IPS-NIHi11 (cell line): ENCODE measurements at regions not wholly inside any gene's neighbourhood (a gene's known extent, or its start where the extent isn't known, plus 50 kb on each side); places are given as distances from the start of the nearest gene placed in this dataset.
"Not testable (repeated sequence)": the region's sequence is repeated elsewhere in the genome, so short reads cannot be mapped to it uniquely, and the experiment has no call there.

Experiments used
- DNase-seq: peaks from one replicate; pipeline ENCODE4 v3.0.0; 2012; ENCODE audit warnings: mixed read lengths, low spot score

DNA sequence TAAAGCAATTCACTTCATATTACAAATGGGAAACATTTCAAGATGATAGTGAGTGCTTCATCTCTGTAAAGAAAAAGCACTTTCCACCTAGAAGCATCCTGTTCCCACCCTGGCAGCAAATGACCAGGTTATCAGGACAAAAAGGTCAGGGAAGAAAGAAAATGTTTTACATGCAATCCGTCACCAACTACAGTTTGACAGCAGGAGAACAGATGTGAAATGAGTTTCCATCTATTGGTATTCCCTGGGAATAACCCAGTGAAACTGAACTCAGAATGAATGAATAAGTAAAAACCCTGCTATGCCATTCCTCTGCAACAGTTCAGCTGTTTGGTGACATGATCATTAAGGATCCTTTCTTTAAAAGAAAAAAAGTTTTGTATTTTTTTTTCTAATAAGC lies 67.6 kb downstream of the HTR1A start:
- DNase-seq: no peak

DNA sequence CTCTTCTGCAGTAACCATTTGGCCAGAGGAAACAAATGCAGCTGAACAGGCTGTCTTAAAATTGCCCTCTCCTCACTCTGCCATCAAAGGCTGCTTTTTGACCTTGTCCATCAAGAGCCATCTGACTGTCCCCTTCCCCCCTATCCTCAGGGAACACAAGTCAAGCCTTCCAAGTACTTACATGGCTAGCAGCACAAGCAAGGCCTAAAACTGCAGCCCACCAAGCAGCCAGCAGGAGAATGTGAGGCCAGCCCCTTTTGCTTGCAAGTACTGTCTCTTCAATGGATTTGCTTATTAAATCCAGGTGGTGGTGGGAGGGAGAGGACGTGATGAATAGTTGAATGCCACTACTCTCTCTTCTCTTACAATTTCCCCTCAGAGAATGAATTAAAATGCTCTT lies 83.5 kb downstream of the HTR1A start:
- DNase-seq: peak; percentile 8

DNA sequence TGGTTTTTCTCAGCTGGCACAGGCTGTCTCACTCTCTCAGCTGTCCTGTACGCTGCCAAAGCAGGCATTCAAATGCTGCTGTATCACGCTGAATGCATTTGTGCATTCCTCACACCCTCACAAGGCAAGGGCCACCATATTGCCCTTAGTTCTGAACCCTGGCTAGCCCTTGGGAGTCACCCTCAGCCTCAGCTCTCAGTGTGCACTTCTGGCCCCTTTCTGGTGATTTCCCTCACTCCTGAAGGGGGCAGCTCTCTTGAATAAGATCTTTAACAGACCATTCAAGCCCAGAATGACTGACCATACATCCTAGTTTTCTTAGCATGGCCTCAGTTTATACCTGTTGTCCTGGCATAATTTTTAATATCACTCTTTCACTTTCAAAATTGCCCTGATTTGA lies 84.3 kb downstream of the HTR1A start:
- no peak for DNase-seq

DNA sequence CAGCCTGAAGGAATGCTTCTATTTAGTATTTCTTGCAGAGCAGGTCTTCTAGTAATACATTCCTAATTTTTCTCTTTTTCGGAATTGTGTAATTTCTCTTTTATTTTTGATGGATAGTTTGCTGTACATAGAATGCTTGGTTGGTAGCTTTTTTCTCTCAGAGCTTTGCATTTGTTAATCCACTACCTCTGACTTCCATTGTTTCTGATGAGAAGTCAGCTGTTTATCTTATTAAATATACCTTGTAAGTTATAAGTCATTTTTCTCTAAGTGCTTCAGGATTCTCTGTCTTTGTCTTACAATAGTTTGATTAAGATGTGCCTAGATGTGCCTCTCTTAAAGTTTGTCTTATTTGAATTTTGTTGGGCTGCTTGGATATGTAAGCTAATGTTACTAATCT lies 101.9 kb downstream of the HTR1A start:
- DNase-seq: no peak

DNA sequence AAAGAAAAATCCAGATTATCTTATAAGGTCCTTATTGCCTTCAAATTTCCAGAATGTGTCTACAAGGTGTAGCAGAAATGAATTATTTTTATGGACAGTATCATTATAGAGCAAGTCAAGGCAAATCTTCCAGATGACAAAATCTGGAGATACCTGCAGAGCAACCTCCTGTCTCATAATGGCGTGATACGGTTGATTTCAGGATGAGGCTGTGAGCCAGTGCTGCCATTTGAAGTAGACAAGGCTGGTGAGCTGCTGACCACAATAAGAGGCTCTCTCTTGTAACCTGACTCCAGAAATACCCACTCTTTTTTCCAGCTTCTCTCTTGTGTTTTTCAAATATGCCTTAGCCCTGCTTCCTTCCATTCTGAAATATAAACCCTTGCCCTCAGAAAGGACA lies 108.2 kb downstream of the HTR1A start:
- DNase-seq: no peak

DNA sequence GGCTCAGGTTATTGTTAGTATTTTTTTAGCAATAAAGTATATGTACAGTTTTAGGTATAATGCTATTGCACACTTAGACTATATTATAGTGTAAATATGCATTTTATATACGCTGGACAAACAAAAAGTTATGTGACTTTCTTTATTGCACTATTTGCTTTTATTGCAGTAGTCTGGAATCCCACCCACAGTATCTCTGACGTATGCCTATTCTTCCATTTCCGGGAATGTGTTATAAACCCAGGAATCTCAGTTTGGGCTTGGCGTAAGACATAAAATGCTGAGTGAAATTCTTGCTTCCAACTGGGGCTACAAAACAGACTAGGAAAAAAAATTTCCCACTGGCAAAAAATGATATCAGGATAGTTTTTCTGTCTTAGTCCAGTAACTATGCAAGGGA lies 119.1 kb downstream of the HTR1A start:
- no peak for DNase-seq

DNA sequence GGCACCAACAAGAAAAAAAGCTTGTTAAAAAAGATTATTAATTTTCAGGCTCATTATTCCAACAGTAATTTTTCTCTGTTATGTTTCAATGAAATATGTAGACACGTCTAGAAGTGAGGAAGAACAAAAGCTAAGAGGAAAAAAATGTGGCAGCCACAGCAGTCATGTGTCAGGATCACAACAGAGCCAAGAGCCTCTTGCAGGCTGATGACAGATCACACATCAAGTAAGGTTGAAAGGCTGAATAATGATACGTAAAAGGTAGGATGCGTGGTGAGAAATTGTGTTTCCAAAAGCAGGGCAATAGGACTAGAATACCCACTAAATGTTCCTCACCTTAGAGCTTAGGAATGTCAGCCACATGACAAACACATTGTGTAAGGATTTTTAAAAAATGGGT lies 124.8 kb downstream of the HTR1A start:
- no peak for DNase-seq

DNA sequence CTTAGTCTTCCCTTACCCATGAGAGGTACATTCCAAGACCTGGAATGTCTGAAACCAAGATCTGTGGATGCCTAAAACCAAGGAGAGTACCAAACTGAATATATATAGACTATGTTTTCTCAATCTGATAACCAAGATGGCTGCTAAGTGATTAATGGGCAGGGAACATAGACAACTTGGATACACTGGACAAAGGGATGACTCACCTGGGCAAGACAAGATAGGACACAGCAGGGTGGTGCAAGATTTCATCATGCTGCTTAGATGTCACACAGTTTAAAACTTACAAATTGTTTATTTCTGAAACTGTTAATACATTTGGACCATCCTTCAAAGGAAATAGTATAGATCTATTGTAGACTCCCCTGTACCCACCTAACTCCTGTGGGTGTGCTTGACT lies 130.9 kb downstream of the HTR1A start:
- DNase-seq: no peak

DNA sequence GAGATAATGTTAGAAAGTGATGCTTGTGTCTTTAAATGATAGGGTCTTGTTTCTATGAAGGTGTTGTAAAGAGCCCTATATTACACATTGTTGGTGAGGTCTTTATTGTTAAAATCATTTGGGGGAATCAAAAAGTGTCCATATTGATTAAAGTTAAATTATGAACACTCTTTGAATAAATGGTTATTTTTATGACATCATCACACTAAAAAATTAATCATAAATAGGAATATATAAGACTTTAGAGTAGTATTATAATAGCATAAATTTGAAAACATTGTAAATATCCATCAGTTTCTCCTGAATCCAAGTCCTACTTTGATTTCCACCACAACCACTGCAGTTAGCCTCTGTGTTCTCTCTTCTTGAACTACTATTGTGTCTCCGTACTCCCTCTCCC lies 136.3 kb downstream of the HTR1A start:
- DNase-seq: no peak

DNA sequence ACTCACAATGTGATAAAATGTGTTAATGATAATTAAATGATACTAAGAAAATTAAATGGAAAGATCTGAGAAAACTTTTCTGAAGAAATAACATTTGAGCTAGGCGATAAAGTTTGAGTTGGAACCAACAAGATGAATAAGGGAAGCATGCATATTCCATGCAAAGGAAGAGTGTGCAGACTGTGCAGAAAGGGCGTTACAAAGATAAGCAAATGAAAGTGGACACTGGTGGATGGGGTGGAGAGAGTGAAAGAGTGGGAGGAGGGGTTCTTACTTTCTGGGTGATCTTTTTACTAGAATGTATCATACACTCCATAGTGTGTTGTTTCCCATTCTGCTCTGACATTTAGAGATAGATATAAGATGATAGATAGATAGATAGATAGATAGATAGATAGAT lies 138.7 kb downstream of the HTR1A start:
- DNase-seq: no peak

DNA sequence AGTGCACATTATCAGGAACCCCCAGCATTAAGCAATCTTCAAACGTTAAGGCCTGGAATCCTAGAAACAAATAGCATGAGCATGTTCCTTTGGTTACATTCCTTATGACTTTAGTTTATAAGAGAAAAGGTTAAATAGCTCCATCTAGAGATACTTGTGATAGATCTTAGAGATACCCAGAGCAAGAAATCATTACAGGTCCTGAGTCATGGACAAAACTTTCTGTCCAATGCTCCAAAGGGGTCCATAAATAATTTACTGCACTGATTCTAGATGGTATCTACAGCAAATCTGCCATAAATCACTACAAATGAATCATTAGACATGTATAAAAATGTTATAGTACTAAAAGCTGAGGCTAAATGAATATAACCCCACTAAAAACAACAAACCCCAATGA lies 139.6 kb downstream of the HTR1A start:
- DNase-seq: no peak

DNA sequence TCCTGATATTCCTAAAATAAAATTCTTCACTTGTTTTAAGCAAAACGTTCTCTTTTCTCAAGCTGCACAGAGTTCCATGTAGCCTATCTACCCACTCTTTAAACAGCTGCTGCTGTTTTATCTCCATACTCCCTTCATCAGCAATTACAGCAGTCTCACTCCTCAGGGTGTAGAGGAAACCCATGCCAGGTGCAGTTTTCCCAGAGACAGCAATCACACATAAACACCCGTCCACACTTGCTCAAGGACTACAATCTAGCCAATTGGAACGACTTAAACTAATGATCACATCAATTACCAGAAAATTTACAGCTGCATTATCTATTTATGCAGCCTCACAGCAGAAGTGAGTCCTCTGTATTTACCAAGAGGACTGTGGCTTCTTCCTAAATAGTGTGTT lies 141.7 kb downstream of the HTR1A start:
- DNase-seq: no peak

DNA sequence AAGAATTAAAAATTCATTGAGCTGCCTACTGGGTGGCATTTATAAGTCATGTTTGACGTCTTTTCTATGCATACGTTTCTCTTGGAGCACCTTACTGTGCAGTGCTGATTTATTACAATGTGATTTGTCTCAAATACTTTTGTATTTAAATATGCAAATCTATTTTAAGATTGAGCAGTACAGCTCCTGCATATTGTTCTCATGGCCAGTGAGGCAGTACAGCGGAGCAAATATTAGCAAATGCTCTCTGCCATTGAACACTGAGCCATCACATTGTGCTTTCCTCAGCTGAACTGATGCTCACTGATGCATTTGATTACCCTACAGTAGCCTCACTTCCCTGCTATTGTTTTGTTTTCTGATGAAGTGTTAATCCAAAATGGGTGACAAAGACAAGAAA lies 149.6 kb downstream of the HTR1A start:
- no peak for DNase-seq

DNA sequence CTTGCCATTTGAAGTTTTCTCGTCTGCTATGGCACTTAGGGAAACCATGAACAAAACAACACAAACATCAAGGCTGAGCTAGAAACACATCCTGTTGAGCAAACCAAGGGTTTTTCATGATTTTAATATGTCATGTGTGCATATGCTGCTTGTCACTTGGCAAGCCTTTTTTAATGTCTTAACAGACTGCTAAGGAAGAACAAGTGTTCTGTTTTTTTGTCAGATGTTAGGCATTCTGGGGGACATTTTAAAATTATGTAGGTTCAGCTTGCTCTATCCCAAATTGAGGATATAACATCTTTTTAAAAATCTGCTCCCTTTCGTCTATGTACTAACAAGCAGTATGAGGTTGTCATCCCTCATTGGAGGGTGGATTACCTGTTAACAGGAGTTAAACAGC lies 150.3 kb downstream of the HTR1A start:
- no peak for DNase-seq

DNA sequence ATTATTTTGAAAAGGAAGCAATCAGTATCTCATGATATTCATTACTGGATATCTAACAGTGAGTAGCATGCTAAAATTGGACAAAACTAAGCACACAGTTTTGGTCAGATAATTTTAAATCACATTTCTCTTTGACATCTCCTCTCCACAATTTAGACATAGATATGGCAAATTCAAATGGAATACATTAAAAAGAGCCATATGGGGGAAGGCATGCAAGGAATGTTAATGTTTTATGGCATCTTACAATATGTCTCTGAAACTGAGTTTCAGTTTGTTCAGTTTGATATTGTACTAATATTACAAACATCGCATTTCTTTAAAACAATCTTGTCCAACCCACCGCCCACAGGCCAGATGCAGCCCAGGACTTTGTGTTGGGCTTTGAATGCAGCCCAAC lies 151.0 kb downstream of the HTR1A start:
- DNase-seq: no peak

DNA sequence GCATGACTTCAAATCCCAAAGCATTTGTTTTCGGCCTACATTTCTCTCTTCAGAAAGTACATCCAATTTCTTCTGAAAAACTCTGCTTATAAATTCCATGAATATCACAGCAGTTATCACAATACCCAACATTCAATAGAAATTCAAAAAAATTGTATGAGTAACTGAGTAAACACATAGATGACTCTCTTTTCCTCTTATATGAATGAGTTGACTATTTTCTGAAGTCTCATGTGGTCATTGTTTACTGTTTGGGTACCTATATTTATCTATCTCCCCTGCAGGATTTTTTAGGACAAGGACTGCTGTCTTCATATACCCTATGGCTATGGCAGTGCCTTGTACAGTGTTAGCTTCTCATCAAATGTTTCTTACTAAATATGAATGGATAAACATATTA lies 157.1 kb downstream of the HTR1A start:
- DNase-seq: no peak

DNA sequence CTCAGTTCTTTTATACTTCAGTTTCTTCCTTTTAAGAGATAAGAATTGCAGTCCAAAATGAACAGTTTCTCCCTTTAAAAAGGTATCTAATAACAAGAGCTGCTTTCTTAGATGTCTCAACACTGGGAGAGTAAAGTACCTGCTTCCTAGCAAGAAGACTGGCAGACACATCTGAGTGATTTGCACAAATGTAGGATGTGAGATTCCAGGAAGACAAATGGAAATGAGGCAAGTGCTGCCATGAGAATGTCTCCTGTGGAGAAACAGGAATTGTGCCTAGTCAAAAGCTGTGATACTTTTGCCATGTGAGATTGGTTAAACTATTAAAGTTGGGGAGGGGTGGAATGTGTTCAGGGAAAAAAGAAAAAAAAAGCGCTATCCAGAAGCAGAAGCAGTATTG lies 159.1 kb downstream of the HTR1A start:
- peak; percentile 6 for DNase-seq

DNA sequence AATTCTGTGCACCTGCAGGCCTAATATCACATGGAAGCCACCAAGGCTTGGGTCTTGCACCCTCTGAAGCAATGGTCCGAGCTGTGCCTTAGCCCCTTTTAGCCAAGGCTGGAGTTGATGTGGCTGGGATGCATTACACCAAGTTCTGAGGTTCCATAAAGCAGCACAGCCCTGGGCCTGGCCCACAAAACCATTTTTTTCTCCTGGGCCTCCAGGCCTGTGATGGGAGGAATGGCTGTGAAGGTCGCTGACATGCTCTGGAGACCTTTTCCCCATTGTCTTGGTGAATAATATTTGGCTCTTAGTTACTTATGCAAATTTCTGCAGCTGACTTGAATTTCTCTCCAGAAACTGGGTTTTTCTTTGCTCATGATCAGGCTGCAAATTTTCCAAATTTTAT lies 167.3 kb downstream of the HTR1A start:
- no peak for DNase-seq

DNA sequence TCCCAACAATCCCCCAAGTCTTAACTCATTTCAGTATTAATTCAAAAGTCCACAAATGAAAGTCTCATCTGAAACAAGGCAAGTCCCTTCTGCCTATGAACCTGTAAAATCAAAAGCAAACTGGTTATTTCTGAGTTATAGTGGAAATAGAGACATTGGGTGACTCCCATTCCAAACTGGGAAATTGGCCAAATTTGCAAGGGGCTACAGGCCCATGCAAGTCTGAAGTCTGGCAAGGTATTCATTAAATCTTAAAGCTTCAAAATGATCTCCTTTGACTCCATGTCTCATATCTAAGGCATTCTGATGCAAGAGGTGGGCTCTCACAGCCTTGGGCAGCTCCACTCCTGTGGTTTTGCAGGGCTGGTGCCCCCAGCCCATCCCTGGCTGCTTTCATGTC lies 167.9 kb downstream of the HTR1A start:
- DNase-seq: no peak

DNA sequence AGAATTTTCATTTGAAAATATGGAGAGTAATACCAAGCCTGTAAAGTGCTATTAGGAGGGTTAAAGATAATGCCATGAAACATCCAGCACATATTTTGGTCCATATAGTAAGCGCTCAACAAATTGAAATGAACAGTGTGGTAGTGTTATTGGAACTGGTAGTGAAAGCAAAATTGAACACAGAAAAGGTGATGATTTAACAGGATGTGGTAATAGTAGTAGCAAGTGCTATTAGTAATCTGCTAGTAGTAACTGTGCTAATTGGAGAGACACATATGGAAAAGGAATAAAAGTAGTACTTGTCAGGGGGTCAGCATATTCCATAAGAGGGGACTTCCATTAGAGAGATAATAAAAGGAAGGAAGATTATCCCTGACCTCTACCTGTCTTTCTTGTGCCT lies 187.3 kb downstream of the HTR1A start:
- no peak for DNase-seq

DNA sequence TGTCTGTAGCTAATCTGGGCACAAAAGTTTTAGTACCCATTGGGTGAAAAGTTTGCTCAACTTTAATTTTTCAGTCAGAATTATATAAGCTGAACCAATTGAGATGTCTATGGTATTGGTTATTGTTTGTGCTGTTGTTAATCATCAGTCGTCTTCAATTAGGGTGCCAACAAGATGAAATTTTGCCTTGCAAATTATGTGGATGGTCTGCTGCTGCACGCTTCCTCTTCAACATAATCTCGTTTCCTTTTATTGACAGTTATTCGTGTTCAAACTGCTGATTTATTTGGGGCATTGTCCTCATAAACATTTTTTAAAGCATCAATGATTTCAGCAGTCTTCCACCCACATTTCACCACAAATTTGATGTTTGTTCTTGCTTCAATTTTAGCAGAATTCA lies 194.0 kb downstream of the HTR1A start:
- DNase-seq: no peak

DNA sequence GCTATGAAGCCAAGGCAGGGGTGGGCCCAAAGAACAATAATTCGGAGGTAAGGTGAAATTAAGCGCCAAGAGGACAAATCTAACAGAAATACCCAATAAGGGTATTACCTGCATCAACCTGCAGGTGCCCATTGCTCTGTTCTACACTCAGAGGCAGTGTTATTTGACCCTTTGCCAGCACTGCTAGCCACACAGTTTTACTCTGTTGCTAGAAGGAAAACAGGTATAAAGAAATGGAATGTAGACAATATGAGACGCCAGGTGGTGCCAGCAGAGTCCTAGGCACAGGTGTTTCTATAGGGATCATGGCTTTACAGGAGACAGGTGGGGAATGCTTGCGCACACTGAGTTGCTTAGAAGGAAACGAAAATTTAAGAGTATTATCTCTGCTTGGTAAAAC lies 201.3 kb downstream of the HTR1A start:
- DNase-seq: no peak

DNA sequence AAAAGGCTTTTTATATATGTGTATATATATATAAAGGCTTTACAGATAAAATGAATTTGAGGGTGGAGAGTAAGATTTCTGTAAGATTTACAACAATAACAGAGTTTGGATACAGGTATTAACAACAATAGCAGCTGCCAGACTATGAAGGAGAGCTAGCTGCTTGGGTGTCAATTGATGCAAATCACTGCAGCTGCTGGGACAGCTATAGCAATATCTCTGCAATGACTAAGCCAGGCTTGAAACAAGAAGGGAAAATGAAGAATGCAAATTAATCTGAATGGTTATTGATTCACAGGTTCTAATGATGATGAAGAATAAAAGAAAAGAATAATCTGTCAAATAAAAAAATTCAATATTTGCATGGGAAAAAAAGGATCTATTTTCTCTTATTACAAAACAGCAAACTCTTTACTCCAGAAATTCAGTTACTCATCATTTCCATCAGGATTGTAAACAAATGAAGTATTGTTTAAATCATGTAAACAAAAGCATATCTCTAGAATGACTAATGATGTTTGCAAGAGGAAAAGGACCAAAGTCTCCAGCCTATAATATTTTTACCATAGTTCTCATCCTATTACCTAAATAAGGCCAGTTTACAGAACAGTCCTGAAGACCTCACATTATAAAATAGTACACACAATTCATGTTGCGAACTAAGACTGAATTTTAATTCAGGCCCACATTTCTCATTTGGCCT lies 219.0 kb downstream of the HTR1A start:
- no peak for DNase-seq

DNA sequence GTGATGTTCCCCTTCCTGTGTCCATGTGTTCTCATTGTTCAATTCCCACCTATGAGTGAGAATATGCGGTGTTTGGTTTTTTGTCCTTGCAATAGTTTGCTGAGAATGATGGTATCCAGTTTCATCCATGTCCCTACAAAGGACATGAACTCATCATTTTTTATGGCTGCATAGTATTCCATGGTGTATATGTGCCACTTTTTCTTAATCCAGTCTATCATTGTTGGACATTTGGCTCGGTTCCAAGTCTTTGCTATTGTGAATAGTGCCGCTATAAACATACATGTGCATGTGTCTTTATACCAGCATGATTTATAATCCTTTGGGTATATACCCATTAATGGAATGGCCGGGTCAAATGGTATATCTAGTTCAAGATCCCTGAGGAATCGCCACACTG lies 229.4 kb downstream of the HTR1A start:
- DNase-seq: not testable (repeated sequence)

DNA sequence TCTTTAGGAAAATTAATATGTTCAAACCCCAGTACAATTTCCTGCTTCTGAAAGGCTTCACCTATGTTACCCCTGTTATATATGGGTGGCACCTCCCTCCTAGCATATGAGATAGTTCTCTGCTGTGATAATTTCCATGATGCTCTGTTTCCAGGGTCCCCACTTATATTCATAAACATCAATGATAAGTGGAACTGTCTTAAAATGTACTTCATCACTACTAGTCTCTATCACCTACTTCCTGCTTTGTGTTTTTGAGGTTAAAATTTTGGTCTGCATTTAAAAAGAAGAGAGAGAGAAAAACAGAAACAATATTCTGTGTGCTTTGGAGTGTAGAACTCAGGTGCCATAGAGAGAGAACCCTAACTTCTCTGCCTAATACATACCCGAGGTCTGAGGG lies 234.7 kb downstream of the HTR1A start:
- DNase-seq: no peak
